D721Med (cell line): ENCODE measurements at regions not wholly inside any gene's neighbourhood (a gene's known extent, or its start where the extent isn't known, plus 50 kb on each side); places are given as distances from the start of the nearest gene placed in this dataset.

Experiments
- DNase-seq: peaks from one replicate; pipeline ENCODE4 v3.0.0; 2011; ENCODE audit warnings: low spot score; ENCODE audit not compliant: insufficient read length
- FAIRE-seq: peaks from 2 replicates; lab custom pipeline; 2011; peaks lifted over from hg19 to GRCh38; lab: Jason Lieb, UNC
- TF ChIP-seq, protein P1 (sequence below): IDR thresholded peaks from 2 replicates; pipeline ENCODE4 v1.5.1; 2012; ENCODE audit warnings: mild to moderate bottlenecking, control low read depth; ENCODE audit not compliant: insufficient read depth; ENCODE audit errors: missing control alignments

DNA sequence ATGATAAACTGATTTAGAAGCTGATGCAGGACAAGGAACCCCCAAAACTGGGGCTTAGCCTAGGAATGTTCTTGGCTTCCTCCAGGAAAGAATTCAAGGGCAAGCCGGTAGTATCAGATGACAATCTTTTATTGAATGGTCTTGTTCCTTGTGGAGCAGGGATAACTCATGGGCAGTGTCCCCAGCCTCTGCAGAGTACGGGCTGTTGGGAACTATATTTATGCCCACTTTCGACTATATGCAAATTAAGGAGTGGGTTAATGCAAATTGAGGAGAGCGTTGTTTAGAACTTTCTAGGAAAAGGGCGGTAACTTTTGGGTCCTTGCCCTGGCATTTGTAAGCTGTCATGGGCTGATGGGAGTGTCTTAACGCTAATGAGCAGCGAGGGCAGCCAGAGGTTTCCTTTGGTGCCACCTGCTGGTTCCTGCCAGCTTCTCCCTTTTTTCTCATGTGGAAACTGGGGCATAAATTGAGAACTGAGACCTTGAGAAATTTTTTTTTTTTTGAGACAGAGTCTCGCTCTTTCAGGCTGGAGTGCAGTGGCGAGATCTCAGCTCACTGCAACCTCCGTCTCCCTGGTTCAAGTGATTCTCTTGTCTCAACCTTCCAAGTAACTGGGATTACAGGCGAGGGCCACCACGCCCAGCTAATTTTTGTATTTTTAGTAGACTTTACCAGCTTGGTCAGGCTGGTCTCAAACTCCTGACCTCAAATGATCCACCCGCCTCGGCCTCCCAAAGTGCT, 79.4 kb upstream of the ABCC4 start:
- FAIRE-seq (no peak), DNase-seq (peak; percentile 55)
- TF ChIP-seq, protein P1, sequence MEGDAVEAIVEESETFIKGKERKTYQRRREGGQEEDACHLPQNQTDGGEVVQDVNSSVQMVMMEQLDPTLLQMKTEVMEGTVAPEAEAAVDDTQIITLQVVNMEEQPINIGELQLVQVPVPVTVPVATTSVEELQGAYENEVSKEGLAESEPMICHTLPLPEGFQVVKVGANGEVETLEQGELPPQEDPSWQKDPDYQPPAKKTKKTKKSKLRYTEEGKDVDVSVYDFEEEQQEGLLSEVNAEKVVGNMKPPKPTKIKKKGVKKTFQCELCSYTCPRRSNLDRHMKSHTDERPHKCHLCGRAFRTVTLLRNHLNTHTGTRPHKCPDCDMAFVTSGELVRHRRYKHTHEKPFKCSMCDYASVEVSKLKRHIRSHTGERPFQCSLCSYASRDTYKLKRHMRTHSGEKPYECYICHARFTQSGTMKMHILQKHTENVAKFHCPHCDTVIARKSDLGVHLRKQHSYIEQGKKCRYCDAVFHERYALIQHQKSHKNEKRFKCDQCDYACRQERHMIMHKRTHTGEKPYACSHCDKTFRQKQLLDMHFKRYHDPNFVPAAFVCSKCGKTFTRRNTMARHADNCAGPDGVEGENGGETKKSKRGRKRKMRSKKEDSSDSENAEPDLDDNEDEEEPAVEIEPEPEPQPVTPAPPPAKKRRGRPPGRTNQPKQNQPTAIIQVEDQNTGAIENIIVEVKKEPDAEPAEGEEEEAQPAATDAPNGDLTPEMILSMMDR, result peak; percentile 93

DNA sequence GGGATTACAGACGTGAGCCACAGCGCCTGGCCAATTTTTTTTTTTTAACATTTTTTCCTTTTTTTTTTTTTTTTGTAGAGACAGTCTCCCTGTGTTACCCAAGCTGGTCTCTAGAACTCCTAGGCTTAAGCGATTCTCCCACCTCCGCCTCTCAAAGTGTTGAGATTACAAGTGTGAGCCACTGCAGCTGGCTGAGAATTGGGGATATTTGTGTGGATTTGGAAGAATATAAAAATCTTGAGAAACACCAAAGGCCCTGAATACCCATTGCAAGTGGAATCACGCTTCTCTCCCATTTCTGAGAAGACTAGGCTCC, 79.9 kb upstream of the ABCC4 start:
- no peak for DNase-seq
- TF ChIP-seq, protein P1, result no peak
- no peak for FAIRE-seq

DNA sequence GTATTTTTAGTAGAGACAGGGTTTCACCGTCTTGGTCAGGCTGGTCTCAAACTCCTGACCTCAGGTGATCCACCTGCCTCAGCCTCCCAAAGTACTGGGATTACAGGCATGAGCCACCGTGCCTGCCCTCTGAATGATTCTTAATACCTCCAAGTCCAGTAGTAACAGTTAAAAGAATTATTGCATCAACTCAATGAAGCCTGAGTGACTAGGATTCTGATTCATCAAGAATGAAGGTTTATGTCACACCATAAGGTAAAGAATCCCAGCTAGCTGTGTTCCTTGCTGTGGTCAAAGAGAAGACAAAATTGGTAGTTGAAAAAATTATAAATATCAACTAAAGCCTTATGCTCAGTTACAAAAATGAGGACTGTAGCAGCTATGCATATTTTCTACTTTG, 81.2 kb upstream of the ABCC4 start:
- no peak for FAIRE-seq
- DNase-seq, result no peak

DNA sequence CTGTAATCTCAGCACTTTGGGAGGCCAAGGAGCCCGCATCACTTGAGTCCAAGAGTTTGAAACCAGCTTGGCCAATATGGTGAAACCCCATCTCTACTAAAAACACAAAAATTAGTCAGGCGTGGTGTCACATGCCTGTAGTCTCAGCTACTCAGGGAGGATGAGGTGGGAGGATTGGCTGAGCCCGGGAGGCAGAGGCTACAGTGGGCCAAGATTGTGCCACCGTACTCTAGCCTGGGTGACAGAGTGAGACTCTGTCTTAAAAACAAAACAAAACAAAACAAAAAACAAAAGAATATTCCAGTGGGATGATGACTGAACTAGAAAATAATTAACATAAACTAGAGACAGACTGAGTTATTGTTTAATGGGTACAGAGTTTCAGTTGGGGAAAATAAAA, 81.7 kb upstream of the ABCC4 start:
- no peak for FAIRE-seq

More for the DNA sequence above, 81.2 kb upstream of the ABCC4 start:
- TF ChIP-seq, protein P1, result no peak

DNA sequence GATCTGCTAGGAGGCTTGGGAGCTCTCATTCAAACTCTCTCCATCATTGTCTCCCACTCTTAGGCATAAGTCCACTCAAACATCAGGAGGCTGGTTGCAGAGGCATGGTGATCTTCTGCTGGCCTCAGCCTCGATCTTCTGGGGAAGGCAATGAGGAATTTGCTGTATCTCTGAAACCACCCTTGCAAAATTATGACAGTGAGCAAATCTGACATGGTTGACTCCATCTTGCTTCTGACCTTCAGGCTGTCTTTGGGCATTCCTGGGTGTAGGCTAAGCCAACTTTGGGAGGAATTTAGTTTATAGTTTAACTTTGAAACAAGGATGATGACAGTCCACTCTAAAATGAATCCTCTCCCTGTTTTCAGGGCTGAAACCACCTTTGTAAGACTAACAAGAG, 84.1 kb upstream of the ABCC4 start:
- TF ChIP-seq, protein P1, result no peak
- no peak for DNase-seq
- no peak for FAIRE-seq

More for the DNA sequence above, 81.7 kb upstream of the ABCC4 start:
- TF ChIP-seq, protein P1, result no peak
- DNase-seq, result no peak

DNA sequence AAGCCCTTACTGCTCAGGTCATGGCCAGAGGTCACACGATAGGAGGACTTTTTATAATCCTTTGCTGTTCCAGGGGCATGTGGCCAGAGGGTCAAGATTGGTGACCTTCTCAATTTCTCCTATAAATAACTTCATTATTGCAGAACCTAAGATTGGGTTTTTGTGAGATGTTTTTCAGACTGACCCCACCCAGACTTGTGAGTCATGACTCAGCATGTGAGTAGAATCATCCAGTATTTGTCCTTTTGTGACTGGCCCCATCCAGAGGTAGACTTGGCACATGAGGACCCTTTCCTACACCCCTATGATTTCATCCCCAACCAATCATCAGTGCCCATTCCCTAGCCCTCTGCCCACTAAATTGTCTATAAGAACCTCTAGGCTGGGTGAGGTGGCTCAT, 84.5 kb upstream of the ABCC4 start:
- no peak for DNase-seq
- TF ChIP-seq, protein P1, result no peak
- no peak for FAIRE-seq

DNA sequence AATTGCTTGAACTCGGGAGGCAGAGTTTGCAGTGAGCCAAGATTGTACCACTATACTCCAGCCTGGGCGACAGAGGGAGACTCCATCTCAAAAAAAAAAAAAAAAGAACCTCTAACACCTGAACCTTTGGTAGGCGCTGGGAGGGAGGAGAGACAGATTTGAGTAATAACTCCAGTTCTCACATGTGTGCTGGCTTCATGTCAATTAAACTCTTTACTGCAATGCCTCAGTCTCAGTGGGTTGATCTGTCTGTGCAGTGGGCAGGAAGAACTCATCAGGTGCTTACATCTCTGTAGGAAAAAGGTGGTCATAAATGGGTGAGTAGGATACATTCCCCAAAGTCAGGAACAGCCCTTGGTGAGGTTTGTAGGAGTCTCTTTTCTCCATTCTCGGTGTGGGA, 85.1 kb upstream of the ABCC4 start:
- DNase-seq (no peak), FAIRE-seq (no peak)
- TF ChIP-seq, protein P1, result no peak
